HG02678 (cell line): ENCODE measurements at regions not wholly inside any gene's neighbourhood (a gene's known extent, or its start where the extent isn't known, plus 50 kb on each side); places are given as distances from the start of the nearest gene placed in this dataset.
"Not testable (repeated sequence)": the region's sequence is repeated elsewhere in the genome, so short reads cannot be mapped to it uniquely, and the experiment has no call there.

Experiments
- ATAC-seq: cut with Tn5 transposase; IDR thresholded peaks from one replicate; pipeline ENCODE4 v1.9.1; 2021; ENCODE audit warnings: mild to moderate bottlenecking, moderate library complexity; ENCODE audit not compliant: unreplicated experiment

DNA sequence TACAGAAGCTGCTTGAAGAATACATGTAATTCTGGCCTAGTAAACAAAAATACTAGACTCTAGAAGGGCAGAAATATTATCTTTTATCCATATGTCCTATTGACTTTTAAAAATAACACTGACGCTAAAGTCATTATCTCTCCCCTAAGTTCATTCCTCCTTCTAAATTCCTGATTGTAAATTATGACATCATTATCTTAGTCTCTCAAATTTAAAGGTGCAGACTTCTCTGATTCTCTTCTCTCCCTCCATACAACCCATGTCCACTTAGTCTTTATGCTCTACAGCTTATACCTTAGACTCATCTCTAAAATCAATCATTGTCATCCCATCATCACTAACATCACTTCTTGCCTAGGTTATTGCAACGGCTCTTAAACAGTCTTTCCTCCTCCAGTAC lies 327.9 kb upstream of the GRIA3 start:
- no peak for ATAC-seq

DNA sequence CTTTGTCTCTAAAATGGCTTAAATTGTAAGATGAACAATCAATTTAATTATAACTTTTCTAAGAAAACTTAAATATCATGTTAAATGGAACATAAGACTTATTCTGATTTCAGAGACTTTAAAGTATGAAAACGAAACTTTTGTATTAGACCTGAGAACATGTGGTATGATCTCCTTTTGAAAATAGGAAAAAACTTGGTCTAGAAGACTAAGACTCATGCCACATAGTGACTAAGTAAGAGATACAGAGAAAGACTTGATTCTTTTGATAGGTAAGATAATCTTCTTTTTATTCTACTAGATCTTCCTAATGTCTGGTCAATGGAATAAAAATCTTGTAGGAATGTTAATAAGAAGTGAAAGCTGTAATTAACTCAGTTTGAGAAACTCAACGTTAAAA lies 326.3 kb upstream of the GRIA3 start:
- no peak for ATAC-seq

DNA sequence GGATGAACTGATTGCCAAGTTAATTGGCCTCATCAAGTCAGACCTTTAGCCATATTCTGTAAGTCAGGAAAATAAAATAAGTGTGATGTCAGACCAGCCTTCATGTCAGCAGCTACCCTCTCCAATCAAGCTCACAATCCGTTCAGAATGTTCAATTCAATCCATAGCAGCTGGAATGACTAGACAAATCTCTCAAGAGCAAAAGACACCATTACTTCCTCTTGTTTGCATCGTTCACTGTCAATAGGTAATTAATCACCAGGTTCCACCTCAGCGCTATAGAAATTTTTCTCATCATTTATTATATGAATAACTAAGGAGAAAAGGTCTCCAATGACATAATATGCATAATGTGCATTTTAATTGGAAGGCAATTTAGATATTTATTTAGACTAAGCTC lies 321.0 kb upstream of the GRIA3 start:
- no peak for ATAC-seq

DNA sequence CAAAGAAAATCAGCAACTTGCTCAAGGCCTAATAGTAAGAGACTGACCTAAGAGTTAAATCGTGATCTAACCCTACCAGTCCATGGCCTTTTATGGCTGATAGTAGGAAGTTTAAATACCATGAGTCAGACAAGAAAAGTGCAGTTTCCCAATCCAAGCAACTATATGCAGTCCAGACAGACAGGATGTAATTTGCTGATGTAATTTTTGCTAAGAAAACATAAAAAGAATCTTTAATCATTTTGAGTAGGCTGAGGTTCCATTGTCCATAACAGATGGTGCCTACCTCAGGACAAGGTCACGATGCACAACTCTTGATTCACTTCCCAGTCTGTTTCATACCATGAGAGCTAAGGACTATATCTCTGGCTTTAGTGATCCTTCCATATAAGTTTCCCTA lies 317.5 kb upstream of the GRIA3 start:
- ATAC-seq = no peak

DNA sequence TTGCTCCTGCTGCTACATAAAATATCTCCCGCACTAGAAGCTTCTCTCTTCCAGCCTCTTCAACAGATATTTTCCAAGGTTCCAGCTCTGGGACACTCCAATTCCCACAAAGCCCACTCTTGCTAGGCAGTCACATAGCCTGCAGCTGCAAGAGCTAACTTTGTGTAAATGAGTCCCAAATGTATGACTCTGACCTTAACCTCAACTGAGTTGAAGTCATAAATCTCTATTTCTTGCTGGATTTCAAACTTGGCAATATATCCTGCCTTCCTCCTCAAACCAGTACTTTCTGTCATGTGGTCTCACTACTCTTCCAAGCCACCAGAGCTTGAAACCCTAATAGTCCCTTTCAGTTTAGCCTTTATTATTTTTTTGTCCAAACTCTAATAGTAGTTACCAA lies 315.4 kb upstream of the GRIA3 start:
- ATAC-seq = no peak

DNA sequence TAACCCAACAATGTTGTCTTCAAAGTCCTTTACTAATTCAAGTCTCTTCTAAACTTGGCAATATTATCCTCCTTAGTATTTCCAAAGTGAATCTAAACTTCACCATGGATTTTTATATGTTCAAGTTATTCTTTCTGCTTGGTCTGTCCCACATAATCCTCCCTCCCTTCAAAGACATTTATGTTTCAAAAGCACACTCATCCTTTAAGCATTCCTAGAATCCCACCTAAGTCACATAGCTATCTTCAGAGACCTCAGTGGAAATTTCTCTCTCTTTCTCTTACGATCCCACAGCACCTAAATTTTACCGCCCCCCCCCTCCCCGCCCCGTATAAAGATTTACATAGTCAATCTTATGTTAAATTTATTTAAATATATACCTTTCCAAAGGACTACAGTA lies 314.9 kb upstream of the GRIA3 start:
- ATAC-seq = no peak

DNA sequence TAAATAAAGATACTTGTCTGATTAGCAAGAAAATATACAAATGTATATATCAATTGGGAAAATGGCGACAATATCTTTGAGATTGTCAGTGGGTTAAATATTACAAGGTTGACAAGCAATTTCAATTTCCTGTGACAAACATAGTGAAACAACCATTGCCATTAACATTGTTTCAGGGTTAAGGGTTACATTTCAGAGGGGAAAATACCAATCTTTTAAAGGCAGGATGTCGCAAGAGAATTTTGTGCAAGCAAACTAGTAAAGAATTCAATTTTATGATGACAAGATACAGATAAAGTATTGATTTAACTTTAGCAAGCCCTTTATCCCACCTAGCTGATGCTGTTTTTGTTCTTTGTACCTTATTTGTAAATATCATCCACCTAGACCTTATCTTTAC lies 305.8 kb upstream of the GRIA3 start:
- ATAC-seq = no peak

DNA sequence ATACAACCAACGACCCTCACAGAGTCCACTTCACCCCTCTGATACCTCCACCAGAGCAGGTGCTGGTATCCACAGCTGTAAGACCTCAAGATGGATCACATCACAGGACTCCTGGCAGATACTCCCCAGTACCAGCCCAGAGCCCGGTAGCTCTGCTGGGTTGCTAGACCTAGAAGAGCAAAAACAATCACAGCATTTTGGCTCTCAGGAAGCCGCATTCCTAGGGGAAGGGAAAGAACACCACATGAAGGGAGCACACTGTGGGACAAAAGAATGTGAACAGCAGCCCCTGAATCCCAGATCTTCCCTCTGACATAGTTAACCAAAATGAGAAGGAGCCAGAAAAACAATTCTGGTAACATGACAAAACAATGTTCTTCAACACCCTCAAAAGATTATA lies 303.1 kb upstream of the GRIA3 start:
- no peak for ATAC-seq

DNA sequence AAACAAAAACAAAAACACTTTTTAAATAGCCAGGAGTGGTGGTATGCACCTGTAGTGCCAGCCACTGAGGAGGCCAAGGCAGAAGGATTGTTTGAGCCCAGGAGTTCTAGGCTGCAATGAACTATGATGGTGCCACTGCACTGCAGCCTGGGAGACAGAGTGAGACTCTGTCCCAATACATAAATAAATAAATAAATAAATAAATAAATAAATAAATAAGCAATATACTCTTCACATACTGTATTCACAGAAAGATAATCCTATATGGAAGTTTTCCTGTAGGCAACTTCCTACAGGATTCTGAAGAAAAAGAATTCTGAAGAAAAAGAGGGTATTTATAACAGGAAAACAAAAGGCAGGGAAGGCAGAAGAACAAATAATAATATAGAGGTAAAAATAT lies 293.3 kb upstream of the GRIA3 start:
- ATAC-seq = no peak

DNA sequence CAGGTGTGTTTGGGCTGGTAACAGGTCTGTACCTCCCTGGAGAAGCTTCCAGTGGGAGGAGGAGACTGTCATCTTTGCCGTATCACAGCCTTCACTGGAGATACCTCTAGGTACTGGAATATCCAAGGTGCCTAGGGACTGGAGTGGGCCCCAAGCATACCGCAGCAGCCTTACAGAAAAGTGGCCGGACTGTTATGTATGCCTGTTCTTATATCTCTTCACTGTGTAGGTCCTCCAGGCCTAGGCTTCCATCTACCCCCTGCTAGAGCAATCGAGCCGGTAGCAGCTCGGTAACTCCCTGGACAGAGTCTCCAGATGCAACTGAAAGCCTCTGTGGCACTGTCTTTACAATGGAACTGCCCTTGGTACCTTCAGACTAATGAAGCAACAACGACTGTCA lies 277.4 kb upstream of the GRIA3 start:
- ATAC-seq = no peak

DNA sequence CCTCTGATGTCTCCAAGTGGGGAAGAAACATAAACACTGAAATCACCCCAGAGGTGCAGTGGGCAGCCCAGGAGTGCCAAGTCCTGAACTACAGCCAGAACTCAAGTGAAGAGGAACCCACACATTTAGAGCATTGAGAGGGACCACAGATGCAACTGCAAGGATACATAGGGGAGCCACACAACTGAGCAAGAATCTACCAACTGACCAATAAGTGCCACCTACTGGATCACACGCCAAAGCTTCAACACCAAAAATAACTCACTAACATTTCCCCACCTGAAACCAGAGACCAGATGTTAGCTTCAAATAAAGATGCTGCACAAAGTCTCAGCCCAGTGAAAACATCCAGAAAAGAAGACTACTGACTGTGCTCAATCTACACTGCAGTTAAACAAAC lies 276.7 kb upstream of the GRIA3 start:
- ATAC-seq = no peak

DNA sequence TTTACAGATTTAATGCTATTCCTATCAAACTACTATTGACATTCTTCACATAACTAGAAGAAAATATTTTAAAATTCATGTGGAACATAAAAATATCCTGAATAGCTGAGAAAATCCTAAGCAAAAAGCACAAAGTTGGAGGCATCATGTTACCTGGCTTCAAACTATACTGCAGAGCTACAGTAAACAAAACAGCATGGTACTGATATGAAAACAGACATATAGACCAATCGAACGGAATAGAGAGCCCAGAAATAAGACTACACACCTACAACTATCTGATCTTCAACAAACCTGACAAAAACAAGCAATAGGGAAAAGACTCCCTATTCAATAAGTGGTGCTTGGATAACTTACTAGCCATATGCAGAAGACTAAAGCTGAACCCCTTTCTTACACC lies 273.4 kb upstream of the GRIA3 start:
- no peak for ATAC-seq

DNA sequence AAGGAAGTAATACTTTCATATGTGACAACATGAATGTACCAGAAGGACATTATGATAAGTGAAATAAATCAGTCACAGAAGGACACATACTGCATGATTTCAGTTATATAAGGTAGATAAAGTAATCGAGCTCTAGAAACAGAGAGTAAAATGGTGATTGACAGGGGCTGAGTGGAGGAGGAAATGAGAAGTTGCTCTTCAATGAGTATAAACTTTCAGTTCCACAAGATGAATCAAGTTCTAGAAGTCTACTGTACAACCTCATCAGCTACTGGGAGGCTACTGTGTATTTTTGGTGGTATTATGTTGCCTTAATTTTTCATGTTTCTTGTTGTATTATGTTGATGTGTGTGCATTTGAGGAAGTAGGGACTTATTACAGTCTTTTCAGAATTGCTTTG lies 270.9 kb upstream of the GRIA3 start:
- ATAC-seq = no peak

DNA sequence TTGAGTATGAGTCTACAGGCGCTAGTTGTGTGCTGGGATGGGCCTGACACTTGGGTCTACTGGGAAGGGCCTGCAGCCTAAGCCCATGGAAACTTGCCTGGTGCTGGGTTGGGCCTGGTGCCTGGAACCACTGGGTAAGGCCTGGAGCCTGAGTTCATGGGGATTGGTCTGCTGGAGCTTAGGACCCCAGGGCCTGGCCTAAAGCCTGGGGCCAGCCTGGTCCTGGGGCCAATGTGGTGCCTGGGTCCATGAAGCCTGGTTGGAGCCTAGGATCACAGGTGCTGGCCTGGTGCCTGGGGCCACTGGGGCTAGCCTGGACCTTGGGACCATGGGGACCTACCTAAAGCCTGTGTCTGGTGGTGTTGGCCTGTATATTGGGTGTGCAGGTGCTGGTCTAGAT lies 270.3 kb upstream of the GRIA3 start:
- ATAC-seq = no peak

DNA sequence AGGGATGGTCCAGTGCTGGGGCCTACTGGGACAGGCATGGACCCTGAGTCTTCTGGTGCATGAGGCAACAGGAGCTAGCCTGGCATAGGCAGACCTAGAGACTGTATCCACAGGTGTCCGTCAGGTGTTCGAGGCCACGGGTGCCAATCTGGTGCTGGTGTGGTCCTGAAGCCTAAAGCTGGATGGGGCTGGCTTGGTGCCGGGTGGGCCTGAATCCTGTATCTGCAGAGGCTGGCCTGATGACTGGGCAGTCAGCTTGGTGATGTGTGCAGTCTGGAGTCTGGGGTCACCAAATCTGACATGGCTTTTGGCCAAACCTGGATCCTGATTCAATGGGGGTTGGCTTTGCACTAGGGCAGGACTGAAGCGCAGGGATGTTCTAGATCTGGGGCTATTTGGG lies 269.8 kb upstream of the GRIA3 start:
- no peak for ATAC-seq

DNA sequence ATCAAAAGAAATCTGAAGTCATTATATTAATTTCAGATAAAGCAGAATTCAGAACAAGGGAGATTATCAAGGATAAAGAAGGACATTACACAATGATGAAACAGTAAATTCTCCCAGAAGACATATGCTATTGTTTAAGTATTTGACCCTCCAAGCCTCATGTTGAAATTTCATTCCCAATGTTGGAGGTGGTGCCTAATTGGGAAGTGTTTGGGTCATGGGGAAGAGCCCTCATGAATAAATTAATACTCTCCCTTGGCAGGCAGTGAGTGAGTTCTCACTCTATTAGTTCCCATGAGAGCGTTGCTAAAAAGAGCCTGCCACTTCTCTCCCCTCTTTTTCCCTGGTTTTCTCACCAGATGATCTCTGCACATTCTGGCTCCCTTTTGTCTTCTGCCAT lies 249.9 kb upstream of the GRIA3 start:
- ATAC-seq = no peak

DNA sequence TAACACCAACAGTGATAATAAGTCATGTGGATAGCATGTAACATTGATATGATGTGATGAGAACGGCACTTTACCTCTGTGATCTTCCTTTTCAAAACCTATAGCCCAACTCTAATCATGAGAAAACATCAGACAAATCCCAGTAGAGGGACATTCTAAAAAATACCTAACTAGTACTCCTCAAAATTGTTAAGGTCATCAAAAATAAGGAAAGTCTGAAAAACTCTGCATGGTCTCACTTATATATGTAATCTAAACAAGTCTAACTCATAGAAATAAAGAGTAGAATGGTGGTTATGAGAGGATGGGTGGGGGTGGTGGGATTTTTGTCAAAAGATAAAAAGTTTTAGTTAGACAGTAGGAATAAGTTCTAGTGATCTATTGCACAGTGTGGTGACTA lies 243.9 kb upstream of the GRIA3 start:
- no peak for ATAC-seq

DNA sequence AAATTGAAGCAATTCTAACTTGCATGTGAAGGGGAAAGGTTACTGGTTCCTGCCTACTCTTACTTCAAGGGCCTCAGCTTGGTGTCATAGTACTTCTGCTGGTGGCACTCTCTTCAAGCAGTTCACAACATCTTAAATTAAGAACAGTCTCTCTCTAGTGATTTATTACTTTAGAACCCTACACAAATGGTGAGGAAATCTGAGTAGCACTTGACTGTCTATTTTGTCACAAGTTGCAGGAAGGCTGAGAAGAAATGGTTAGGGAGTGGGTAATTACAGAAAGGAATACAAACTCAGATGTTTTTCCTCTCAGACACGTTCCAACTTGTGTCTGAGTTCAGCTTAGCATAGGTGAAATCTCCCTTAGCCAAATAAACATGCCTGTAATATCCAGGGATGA lies 242.3 kb upstream of the GRIA3 start:
- ATAC-seq = no peak

DNA sequence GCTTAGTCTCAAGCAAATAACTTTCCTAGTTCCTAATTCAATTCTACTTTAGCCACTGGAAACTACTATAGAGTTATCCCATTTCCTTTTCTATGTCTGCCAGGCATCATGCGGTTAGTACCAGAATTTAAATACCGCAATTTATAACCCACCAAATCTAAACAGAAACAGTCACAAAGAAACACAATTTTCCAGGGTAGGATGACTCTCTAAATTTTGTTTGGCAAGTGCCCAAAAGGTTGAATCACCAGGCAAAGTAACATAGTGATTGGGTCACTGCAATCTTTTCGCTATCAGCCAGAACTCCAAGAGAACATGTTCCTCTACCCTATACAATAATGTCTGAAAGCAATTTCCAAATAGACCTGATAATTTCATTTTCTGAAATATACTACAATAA lies 240.2 kb upstream of the GRIA3 start:
- ATAC-seq = no peak

DNA sequence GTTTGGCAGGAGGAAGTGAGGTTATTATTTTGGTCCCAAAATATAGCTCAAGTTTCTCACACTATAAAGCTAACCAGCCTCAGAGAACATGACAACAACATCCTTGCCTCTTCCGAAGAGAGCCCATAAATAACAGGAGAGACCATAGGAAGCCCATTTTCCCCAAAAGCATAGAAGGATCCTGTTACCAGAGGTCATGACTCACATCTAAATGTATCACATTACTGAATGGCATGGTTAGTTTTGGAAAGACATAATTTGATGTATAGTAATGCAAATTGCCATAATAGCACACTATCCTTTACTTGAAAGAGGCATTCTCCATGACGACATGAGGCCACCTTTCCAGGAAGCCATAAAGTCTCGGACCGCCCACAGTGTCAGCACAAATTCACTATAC lies 238.8 kb upstream of the GRIA3 start:
- ATAC-seq = no peak

DNA sequence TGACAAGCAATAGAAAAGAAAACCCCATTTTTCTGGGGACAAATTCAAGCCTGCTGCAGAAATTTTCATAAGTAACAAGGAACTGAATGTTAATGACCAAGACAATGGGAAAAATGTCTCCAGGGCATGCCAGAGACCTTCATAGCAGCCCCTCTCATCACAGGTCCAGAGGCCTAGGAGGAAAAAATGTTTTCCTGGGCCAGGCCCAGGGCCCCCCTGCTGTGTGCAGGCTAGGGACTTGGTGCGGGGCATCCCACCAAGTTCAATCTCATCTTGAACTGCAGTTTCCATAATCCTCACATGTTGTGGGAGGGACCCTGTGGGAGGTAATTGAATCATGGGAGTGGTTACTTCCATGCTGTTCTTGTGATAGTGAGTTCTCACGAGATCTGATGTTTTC lies 211.5 kb upstream of the GRIA3 start:
- ATAC-seq = no peak

DNA sequence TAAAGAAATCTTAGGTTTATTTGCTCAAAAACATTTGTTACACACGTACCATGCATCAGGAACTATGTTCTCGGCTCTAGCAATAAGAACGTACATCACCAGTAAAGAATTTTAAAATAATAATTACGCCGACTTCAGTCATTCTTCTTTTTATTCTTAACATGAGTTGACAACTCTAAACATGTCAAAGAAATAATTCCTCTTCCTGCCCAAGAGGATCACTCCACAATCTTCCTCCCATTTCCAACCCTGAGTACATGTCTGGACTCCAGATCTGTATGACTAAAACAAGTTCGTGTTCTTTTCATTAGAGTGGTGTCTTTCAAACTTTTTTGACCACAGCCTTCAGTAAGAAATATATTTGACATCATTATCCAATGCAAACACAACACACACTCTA lies 201.6 kb upstream of the GRIA3 start:
- no peak for ATAC-seq

DNA sequence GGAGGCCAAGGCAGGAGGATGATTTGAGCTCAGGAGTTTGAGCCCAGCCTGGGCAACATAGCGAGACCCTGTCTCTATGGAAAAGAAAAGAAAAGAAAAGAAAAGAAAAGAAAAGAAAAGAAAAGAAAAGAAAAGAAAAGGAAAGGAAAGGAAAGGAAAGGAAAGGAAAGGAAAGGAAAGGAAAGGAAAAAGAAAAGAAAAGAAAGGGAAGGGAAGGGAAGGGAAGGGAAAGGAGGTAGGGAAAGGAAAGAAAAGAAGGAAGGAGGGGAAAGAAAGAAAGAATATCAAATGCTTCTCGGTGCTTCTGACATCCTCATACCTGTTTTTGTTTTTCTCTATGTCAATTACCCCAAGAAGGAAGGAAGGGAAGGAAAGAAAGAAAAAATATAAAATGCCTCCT lies 181.2 kb upstream of the GRIA3 start:
- ATAC-seq = not testable (repeated sequence)

DNA sequence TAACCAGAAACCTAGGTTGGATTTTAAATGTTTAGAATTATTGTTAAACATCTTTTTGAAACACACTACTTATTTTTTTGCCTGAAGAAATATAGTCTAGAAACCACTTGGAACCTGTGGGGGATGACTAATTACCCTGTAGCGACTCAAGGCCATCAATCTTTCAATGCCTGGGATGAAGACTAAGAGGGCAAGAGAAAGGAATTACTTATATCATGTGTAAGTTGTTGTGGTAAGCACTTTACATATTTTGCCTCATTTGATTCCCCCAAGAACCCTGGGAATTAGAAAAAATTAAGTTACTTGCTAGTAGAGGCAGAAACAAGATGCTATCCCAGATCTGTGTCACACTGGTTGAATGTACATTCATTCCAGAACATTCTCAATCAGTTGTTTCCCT lies 170.9 kb upstream of the GRIA3 start:
- no peak for ATAC-seq
